Right lobe of liver (tissue), 4 donors: ENCODE measurements at regions not wholly inside any gene's neighbourhood (a gene's known extent, or its start where the extent isn't known, plus 50 kb on each side); places are given as distances from the start of the nearest gene placed in this dataset.

Source experiments
- CTCF ChIP-seq, 4 donors: fragments of 200-600 bp in 3 of 4; fragments of 450-650 bp in 1 of 4; IDR thresholded peaks; one replicate each; pipeline versions ENCODE4 v1.5.1 to v1.8.0; 2016 to 2022; ENCODE audit warnings: antibody characterized with exemption in 4 of 4, mild to moderate bottlenecking in 2 of 4
- POLR2A ChIP-seq: fragments of 450-650 bp; IDR thresholded peaks from one replicate; pipeline ENCODE4 v1.6.1; 2017; ENCODE audit warnings: antibody characterized with exemption, mild to moderate bottlenecking
- donor health status: DM: no; HTN: no; CAD: no.
- donor health status: DM: no; HTN: no; CAD: no.
- donor health status: DM: no; HTN: yes; CAD: no.

- TF ChIP-seq CTCF (IDR thresholded peaks at IDR 0.05) (no peak), POLR2A (no peak)
These were observed 475.2 kb upstream of the CDH18 start for GRCh38 chr5:20463206-20463605.
